ENCODE measurements at regions not wholly inside any gene's neighbourhood (a gene's known extent, or its start where the extent isn't known, plus 50 kb on each side); places are given as distances from the start of the nearest gene placed in this dataset.

DNA sequence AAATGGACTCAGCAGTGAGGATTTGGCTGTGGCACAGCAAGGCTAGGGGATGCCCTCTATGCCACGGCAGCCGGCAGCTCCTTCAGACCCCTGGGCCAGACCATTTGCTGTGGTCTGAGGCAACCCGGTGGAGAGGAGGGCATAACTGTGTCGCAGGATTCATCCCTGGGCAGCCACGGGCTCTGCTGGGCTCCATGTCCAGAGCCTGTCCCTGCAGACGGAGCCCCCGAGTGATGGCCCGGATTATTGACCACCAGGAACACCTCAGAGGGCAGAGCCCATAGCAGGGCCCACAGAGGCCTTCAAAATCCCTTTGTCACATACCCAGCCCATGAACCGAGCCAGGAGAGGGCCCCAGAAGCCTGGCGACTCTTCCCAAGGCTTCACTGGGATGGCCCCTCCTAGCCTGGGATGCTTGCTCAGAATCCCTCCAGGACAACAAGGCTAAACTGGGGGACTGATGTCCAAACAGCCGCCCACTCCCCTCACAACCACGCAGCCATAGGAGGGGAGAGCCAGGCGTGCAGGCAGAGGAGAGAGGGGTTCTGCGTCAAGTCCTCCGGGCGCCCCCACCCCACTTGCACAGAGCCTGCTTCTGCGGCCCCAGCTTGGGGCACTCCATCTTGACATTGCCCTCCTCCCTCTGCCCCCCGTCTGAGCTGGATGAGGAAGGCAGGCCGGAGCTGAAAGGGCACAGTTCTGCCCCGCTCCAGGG lies 68.2 kb upstream of the AFDN start:
- DNase-seq, result no peak

DNA sequence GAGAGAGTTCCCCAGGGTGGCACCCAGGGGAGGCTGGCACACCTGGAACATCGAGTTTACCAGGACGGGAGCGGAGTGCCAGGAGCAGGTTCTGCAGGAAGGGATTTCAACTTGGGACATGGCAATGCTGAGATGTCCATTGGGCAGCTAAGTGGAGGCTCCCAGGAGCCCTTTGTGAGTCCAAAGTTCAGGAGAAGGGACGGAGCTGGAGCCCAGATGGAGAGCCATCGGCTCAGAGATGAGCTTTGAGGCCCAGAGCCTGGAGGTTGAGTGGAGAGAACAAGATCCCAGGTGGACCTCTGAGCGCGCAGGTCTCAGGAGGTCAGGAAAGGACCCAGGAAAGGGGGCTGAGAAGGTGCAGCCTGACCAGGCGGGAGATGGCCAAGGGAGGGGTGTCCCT lies 67.5 kb upstream of the AFDN start:
- no peak for DNase-seq

DNA sequence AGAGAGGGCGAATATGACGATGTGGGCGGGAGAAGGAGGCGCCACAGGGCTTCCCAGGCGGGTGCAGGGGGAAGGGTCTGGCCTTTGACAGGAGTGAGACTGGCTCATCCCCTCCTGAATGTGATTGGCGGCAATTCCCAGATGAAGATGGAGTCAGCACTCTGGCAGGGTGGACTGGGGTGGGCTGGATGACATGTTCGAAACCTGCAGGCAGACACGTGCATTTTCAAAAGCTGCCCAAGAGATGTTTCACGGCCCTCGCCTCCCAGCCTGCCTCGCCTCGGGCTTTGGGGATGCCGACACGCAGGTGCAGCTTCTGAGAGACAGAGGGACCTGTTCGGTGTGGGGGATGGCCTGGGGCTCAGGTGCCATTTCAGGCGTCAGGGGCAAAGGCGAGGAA lies 66.8 kb upstream of the AFDN start:
- DNase-seq, result no peak

GRCh38 chr6:167760979-167761793 lies 65.5 kb upstream of the AFDN start:
- no peak for DNase-seq

GRCh38 chr6:167761794-167762258 lies 64.9 kb upstream of the AFDN start:
- no peak for DNase-seq

- no peak for DNase-seq
Observed at GRCh38 chr6:167762259-167762962, 64.3 kb upstream of the AFDN start.

GRCh38 chr6:167763056-167763944 lies 63.4 kb upstream of the AFDN start:
- DNase-seq, result no peak

- no peak for DNase-seq
Observed at GRCh38 chr6:167764215-167764614, 62.5 kb upstream of the AFDN start.

- no peak for DNase-seq
Observed at GRCh38 chr6:167764713-167765479, 61.8 kb upstream of the AFDN start.

DNA sequence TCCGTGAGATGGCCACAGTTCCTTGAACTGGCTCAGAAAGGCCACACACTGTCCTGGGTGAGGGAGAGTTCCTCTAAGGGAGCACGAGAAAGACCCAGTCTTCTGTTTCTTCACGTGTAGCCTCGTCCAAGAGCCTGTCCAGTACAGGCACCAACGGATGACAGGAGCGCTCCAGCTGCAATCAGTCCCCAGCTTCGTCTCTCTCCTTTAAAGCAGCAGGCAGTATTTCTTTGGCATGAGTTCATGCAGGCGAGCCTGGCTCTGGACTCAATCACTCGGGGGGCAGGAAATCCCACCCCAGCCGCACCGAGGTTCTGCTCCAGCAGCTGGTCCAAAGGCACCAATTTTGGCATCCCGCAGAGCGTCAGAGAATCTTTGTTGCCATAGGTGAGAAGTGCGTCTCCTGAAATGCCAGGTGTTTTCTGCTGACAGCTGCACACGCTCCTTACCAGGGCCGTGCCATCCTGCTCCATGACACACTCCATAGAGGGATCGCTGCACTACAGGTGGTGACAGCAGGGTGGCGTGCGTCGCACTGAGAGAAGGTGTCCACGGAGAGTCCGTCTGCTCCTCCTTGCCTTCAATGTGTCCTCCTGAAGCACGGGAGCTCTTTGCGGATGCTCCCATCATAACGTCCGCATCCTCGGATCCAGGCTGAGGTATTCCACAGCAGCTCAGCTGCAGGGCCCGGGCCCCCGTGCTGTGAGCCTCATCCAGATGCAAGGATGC lies 59.6 kb upstream of the AFDN start:
- no peak for DNase-seq

DNA sequence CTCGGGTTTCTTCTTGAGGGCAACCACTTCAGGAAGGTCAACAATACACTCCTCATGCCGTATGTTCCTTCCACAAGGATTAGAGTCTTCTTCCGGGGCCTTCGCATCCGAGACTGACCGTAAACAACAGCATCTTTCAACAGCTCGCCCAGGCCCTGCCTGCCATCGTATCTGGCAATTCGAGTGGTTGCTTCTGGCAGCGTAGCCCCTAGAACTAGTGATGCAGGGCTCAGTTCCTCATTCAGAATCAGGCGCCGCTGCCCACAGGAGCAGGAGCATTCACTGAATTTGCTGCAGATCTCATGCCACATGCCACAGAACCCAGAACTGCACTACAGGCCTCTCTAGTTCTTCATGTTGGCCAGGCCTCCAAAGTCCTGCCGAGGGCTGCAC lies 59.0 kb upstream of the AFDN start:
- DNase-seq, result no peak

DNA sequence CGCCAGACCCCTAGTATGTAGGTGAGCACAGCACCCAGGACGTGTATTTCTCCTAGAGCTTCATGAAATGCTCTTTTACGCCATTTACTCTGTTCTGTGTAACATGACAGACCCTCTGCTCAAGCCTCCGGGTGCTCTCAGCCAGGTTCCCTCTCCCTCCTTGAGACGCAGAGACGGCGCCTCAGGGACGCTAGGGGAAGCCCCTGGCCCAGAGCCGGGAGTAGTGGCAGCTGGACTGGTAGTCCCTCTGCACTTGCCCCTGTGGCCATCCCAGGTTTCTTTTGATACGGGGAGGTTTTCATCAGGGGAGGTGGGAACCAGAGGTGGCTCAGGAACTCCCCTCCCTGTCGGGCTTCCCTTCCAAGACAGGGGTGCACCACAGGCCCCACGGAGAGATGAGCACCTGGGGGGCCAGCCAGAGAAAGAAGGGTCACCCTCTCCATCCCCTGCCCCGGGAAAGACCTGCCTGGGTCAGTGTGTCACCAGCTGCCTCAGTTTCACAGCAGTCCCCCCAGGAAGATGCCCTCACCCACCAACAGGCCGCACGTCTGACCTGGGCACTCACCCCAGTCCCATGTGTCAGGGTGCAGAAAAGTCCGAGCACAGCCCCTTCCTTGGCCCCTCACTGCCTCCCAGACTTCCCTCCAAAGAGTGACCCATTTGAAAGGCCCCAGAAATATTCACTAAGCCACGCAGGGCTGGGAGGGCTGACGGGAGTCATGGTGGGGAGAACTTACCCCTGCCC lies 58.1 kb upstream of the AFDN start:
- DNase-seq, result no peak

DNA sequence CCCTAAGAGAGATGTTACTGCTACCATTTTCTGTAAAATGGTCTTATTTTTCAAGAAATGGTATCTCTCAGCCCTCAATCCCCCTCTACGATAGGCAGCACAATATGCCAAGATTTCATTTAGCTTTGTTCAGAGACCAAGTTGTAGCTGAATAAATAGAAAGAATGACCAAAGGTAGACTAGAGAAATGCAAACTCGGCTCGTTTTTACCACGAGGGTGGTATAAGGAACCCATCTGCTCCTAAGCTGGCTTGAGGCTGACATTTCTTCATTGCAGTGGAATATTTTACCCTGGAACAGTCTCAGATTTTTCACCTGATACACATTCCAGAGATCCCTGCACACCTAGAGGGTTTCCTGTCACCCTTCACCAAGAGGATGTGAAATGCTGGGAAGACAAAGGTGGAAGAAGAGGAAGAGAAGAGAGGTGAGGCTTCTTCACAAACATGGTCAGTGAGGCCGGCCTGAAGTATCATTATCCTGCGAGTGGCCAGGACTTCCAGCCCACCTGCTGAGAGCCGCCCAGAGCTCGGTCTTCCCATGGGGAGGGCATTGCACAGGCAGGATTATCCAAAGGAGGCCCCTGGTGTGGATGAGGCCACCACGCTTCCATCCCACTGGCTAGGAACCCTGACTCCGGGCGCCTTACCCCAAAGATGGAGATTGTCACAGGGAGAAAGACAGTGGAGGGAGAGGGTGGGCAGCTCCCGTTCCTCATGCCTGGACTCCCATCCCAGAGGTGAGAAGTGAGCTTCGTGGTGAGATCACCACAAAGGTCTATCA lies 57.1 kb upstream of the AFDN start:
- no peak for DNase-seq

GRCh38 chr6:167770291-167770955 lies 56.3 kb upstream of the AFDN start:
- DNase-seq, result no peak

DNA sequence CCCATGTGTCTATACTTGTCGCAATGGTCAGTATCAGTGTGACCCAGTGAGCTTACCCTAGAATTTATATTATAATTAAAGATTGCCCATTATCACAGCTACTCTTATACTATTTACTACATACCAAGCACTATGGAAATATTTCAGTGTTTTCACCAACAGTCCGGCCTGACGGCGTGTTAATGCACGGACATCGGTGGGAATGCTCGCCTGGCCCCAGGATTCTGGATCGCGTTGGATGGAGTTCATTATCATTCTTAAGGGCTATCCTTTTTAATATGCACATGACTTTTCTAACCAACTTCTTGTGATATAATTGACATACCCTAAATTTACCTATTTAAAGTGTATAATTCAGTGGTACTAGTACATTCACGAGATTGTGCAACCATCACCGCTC lies 51.8 kb upstream of the AFDN start:
- no peak for DNase-seq

- DNase-seq, result no peak
Observed at GRCh38 chr6:167776906-167777627, 49.6 kb upstream of the AFDN start.
